Endodermal cell (in vitro differentiated cells): ENCODE measurements at regions not wholly inside any gene's neighbourhood (a gene's known extent, or its start where the extent isn't known, plus 50 kb on each side); places are given as distances from the start of the nearest gene placed in this dataset.

Experiments
- DNase-seq: peaks from one replicate; pipeline ENCODE4 v3.0.0-alpha.2; 2017
- H3K27ac ChIP-seq: 2 replicates; pipeline ENCODE4 v1.5.1; 2013; ENCODE audit warnings: mild to moderate bottlenecking, low read depth, low read length, moderate library complexity
- H3K27me3 ChIP-seq: 2 replicates; pipeline ENCODE4 v1.6.1; 2013; ENCODE audit warnings: mild to moderate bottlenecking, low read length, moderate library complexity; ENCODE audit not compliant: insufficient read depth, control insufficient read depth, poor library complexity, severe bottlenecking
- H3K36me3 ChIP-seq: 2 replicates; pipeline ENCODE4 v1.7.0; 2013; ENCODE audit warnings: mild to moderate bottlenecking, low read length, moderate library complexity; ENCODE audit not compliant: control insufficient read depth, insufficient read depth
- H3K4me1 ChIP-seq: one replicate; pipeline ENCODE4 v1.7.0; 2013; ENCODE audit warnings: low read length; ENCODE audit not compliant: control insufficient read depth, insufficient read depth
- H3K4me3 ChIP-seq: 2 replicates; pipeline ENCODE4 v1.5.1; 2013; ENCODE audit warnings: mild to moderate bottlenecking, low read length, moderate library complexity
- H3K9ac ChIP-seq: 2 replicates; pipeline ENCODE4 v1.6.1; 2013; ENCODE audit warnings: mild to moderate bottlenecking, low read length, moderate library complexity; ENCODE audit not compliant: poor library complexity, severe bottlenecking; ENCODE audit errors: extremely low read depth
- H3K9me3 ChIP-seq: 2 replicates; pipeline ENCODE4 v1.6.1; 2013; ENCODE audit warnings: mild to moderate bottlenecking, low read length, moderate library complexity; ENCODE audit not compliant: control insufficient read depth
- H3K27ac Mint-ChIP-seq: 2 replicates; pipeline ENCODE4 v1.8.0; 2020; ENCODE audit warnings: mixed read lengths
- H3K27me3 Mint-ChIP-seq: 2 replicates; pipeline ENCODE4 v1.8.0; 2021; ENCODE audit warnings: mild to moderate bottlenecking, mixed read lengths; ENCODE audit not compliant: insufficient read depth
- H3K36me3 Mint-ChIP-seq: 2 replicates; pipeline ENCODE4 v1.8.0; 2020; ENCODE audit warnings: low read depth, mixed read lengths
- H3K4me1 Mint-ChIP-seq: 2 replicates; pipeline ENCODE4 v1.8.0; 2020; ENCODE audit warnings: mixed read lengths
- H3K4me3 Mint-ChIP-seq: 2 replicates; pipeline ENCODE4 v1.8.0; 2020; ENCODE audit warnings: mild to moderate bottlenecking, moderate library complexity, mixed read lengths
- H3K9me3 Mint-ChIP-seq: 2 replicates; pipeline ENCODE4 v1.8.0; 2020; ENCODE audit warnings: mild to moderate bottlenecking, mixed read lengths
- WGBS, 2 experiments: methylation state at CpG; one replicate each; pipeline versions ENCODE4 v1.1.5 to v1.1.7; 2013; ENCODE audit warnings: missing lambda C conversion rate in 2 of 2, mixed read lengths in 1 of 2; ENCODE audit not compliant: insufficient coverage in 1 of 2, insufficient read length in 1 of 2; 5-methylcytosine and 5-hydroxymethylcytosine counted together
- TF ChIP-seq, protein P1 (sequence below): fragments of 200-600 bp; sonication (generic); conservative IDR thresholded peaks from 2 replicates; pipeline ENCODE4 v1.5.0; 2021; ENCODE audit warnings: antibody characterized with exemption, mild to moderate bottlenecking

DNA sequence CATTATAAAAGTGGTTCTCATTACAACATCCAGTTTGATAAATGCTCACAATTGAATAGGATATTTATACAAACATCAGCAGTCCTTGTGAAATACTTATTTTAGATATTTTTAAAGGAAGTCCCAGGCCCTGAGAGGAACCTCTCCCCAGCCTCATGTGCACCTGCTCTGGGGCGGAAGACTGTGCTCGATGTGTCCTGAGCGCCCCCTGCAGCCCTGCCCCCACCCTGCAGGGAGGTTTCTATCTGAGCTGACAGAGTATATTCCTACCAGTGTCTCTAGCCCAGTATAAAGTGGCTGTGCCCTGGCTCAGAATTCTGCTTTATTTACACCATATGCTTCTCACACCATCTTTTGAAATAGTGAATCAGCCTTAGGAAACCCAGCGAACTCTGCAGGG is 1349.1 kb downstream of the TMEM121 start:
- Histone ChIP-seq H3K36me3 (no peaks in the 10 kb centered on the region), H3K4me1 (no peaks in the 10 kb centered on the region), H3K9ac (no peak overlapping the region), H3K4me3 (no peak overlapping the region), H3K9me3 (peaks cover 84% of the 10 kb centered on the region), H3K27ac (no peak overlapping the region), H3K27me3 (no peaks in the 10 kb centered on the region)
- H3K27ac Mint-ChIP-seq = no peak overlapping the region
- no peak overlapping the region for H3K4me3 Mint-ChIP-seq
- WGBS, 2 experiments = 35 to 57% methylated on average over 4 of the region's 4 CpGs
- no peaks in the 10 kb centered on the region for H3K36me3 Mint-ChIP-seq
- no peak for DNase-seq
- no peaks in the 10 kb centered on the region for H3K4me1 Mint-ChIP-seq
- TF ChIP-seq, protein P1, sequence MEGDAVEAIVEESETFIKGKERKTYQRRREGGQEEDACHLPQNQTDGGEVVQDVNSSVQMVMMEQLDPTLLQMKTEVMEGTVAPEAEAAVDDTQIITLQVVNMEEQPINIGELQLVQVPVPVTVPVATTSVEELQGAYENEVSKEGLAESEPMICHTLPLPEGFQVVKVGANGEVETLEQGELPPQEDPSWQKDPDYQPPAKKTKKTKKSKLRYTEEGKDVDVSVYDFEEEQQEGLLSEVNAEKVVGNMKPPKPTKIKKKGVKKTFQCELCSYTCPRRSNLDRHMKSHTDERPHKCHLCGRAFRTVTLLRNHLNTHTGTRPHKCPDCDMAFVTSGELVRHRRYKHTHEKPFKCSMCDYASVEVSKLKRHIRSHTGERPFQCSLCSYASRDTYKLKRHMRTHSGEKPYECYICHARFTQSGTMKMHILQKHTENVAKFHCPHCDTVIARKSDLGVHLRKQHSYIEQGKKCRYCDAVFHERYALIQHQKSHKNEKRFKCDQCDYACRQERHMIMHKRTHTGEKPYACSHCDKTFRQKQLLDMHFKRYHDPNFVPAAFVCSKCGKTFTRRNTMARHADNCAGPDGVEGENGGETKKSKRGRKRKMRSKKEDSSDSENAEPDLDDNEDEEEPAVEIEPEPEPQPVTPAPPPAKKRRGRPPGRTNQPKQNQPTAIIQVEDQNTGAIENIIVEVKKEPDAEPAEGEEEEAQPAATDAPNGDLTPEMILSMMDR = no peak
- no peaks in the 10 kb centered on the region for H3K27me3 Mint-ChIP-seq
- H3K9me3 Mint-ChIP-seq = peaks cover 95% of the 10 kb centered on the region

DNA sequence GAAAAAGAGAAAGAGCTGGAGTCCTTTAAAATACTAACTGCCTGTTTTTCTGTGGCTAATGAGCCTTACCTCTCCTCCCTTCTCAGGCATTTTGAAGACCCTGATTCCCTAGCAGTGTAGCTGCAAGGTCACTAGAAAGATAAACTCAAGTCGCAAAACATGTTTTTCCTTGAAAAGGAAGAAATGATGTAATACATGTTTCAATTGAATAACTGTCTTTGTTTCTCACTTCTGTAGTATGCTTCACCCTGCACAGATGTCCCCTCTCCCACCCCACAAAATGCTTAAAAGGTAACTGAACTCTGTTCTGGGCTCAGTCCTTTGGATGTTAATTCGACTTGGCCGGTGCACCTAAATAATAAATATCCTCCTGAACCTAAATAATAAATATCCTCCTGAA is 1350.3 kb downstream of the TMEM121 start:
- DNase-seq = no peak
- no peaks in the 10 kb centered on the region for H3K36me3 ChIP-seq
- Mint-ChIP-seq H3K27me3 (no peaks in the 10 kb centered on the region), H3K9me3 (peaks cover 95% of the 10 kb centered on the region), H3K36me3 (peaks cover 2% of the 10 kb centered on the region), H3K4me3 (no peak overlapping the region), H3K4me1 (no peaks in the 10 kb centered on the region), H3K27ac (no peak overlapping the region)
- TF ChIP-seq, protein P1 = no peak
- peaks cover 88% of the 10 kb centered on the region for H3K9me3 ChIP-seq
- no peak overlapping the region for H3K9ac ChIP-seq
- 86% methylated on average over 3 of the region's 3 CpGs; no CpG with 5 or more reads in 1 of the 2 experiments for WGBS, 2 experiments
- H3K4me3 ChIP-seq = no peak overlapping the region
- no peak overlapping the region for H3K27ac ChIP-seq
- H3K27me3 ChIP-seq = no peaks in the 10 kb centered on the region
- no peaks in the 10 kb centered on the region for H3K4me1 ChIP-seq

DNA sequence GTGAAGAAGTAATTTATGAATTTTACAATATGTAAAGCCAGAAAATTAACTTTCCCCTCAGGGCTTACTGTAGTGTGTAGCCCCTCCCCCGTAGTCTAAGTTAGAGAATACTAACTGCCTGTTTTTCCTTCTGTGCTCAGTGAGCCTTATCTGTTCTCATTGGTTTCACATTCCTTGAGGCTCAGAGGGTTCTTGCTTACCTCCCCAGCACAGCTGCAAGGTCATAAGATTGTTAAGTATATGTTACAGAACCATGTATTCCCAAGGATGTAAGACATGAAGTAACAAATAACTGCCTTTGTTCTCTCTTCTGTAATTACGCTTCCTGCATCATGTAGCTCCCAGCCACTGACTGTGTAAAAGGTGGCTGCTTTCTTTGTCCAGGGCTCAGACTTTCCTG is 1351.1 kb downstream of the TMEM121 start:
- no peak overlapping the region for H3K27ac Mint-ChIP-seq
- peaks cover 2% of the 10 kb centered on the region for H3K36me3 Mint-ChIP-seq
- peaks cover 96% of the 10 kb centered on the region for H3K9me3 ChIP-seq
- no peak for DNase-seq
- H3K4me3 Mint-ChIP-seq = no peak overlapping the region
- TF ChIP-seq, protein P1 = no peak
- H3K27me3 ChIP-seq = no peaks in the 10 kb centered on the region
- no peaks in the 10 kb centered on the region for H3K4me1 ChIP-seq
- H3K4me1 Mint-ChIP-seq = no peaks in the 10 kb centered on the region
- H3K9me3 Mint-ChIP-seq = peaks cover 94% of the 10 kb centered on the region
- H3K27ac ChIP-seq = no peak overlapping the region
- no peak overlapping the region for H3K9ac ChIP-seq
- H3K36me3 ChIP-seq = no peaks in the 10 kb centered on the region
- no peak overlapping the region for H3K4me3 ChIP-seq
- 75 to 92% methylated on average over 1 to 2 of the region's 2 CpGs for WGBS, 2 experiments
- H3K27me3 Mint-ChIP-seq = no peaks in the 10 kb centered on the region
